ENCODE measurements at regions not wholly inside any gene's neighbourhood (a gene's known extent, or its start where the extent isn't known, plus 50 kb on each side); places are given as distances from the start of the nearest gene placed in this dataset.

DNA sequence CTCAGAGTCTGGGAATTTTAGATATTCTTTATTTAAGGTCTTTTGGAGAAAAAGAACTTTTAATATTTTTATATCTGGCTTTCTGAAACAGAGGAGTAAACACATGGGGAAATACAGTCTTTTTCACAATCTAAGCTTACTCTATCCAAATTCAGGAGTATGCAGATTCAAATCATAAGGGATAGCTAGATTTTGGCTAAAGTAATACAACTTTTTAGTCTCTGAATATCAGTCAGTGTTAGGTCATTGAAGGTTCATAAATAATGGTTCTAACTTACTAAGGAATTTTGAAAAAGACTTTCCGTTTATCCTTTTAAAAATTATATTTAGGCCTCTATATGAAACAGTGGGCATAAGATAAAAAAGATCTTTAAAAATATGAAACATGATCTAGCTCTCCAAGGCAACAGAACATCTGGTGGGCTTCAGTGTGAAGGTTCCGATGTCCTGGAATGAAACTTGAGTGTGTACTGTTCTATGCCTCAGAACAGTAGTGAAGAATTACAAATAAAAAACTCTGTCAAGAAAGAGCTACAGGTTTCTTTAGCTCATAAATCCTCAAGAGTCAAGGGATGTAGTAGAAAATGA lies 165.2 kb upstream of the PDGFD start:
- TF ChIP-seq CTCF (IDR thresholded peaks at IDR 0.05; ENCODE audit: insufficient read depth, low read depth, low read length) (no peak), EZH2 (IDR thresholded peaks at IDR 0.05; ENCODE audit: insufficient read depth, low read length) (no peak)
